Mesothelial cell of epicardium (in vitro differentiated cells): ENCODE measurements at regions not wholly inside any gene's neighbourhood (a gene's known extent, or its start where the extent isn't known, plus 50 kb on each side); places are given as distances from the start of the nearest gene placed in this dataset.

Experiments used
- DNase-seq, 2 experiments: peaks; one replicate each; pipeline ENCODE4 v3.0.0; 2021; ENCODE audit warnings: low spot score in 2 of 2; ENCODE audit not compliant: unreplicated experiment in 2 of 2
- H3K27ac Mint-ChIP-seq: 2 replicates; pipeline ENCODE4 v1.8.0; 2021; ENCODE audit warnings: mixed read lengths
- H3K27me3 Mint-ChIP-seq: 2 replicates; pipeline ENCODE4 v1.8.0; 2021; ENCODE audit warnings: low read depth, mixed read lengths
- H3K36me3 Mint-ChIP-seq: 2 replicates; pipeline ENCODE4 v1.8.0; 2021; ENCODE audit warnings: mixed read lengths
- H3K4me1 Mint-ChIP-seq: 2 replicates; pipeline ENCODE4 v1.8.0; 2021; ENCODE audit warnings: mixed read lengths
- H3K4me3 Mint-ChIP-seq: 2 replicates; pipeline ENCODE4 v1.8.0; 2021; ENCODE audit warnings: mild to moderate bottlenecking, moderate library complexity, mixed read lengths
- H3K9me3 Mint-ChIP-seq: 2 replicates; pipeline ENCODE4 v1.8.0; 2021; ENCODE audit warnings: mixed read lengths
- CTCF ChIP-seq: fragments of 200-600 bp; sonication (generic); IDR thresholded peaks from one replicate; pipeline ENCODE4 v1.5.0; 2021; ENCODE audit warnings: antibody characterized with exemption; ENCODE audit not compliant: unreplicated experiment

GRCh38 chr2:22011048-22011447 is 887.3 kb downstream of the TDRD15 start:
- no peaks in the 10 kb centered on the region for H3K36me3 Mint-ChIP-seq
- H3K27ac Mint-ChIP-seq, result no peak overlapping the region
- H3K27me3 Mint-ChIP-seq, result no peaks in the 10 kb centered on the region
- no peak overlapping the region for H3K4me3 Mint-ChIP-seq
- DNase-seq, result no peak
- H3K9me3 Mint-ChIP-seq, result no peaks in the 10 kb centered on the region
- no peaks in the 10 kb centered on the region for H3K4me1 Mint-ChIP-seq
- no peak for TF ChIP-seq CTCF

DNA sequence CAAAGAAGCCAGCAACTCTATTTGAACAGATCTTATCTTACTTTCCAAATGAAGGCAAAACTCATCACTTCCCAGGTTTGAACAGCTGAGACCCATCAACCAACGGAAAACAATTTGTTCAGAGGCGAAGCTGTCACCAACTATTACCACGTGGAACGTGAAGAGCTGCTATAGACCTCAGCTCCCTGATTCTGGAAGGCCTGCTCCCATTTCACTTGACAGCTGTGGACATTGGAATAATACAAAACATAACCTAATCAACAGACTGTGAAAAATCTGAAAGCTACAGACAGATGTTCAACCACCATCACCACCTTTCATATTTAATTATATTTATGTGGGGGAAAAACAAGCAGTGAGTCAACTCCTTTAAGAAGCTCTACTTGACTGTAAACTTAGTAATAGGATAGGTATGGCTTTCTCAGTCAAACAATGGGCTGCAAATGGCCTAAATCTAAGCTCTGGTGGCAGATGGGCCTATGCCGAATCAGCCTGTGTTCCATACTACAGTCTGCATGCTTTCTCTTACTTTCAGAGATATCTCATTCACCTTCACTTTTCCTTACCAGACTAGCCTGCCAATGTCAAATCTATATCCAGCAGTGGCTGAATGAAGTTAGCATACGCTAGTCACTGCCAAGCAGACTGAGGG is 896.4 kb downstream of the TDRD15 start:
- no peaks in the 10 kb centered on the region for H3K36me3 Mint-ChIP-seq
- H3K9me3 Mint-ChIP-seq, result no peaks in the 10 kb centered on the region
- no peaks in the 10 kb centered on the region for H3K4me1 Mint-ChIP-seq
- no peak overlapping the region for H3K4me3 Mint-ChIP-seq
- no peak for DNase-seq
- H3K27ac Mint-ChIP-seq, result no peak overlapping the region
- no peaks in the 10 kb centered on the region for H3K27me3 Mint-ChIP-seq
- no peak for TF ChIP-seq CTCF

DNA sequence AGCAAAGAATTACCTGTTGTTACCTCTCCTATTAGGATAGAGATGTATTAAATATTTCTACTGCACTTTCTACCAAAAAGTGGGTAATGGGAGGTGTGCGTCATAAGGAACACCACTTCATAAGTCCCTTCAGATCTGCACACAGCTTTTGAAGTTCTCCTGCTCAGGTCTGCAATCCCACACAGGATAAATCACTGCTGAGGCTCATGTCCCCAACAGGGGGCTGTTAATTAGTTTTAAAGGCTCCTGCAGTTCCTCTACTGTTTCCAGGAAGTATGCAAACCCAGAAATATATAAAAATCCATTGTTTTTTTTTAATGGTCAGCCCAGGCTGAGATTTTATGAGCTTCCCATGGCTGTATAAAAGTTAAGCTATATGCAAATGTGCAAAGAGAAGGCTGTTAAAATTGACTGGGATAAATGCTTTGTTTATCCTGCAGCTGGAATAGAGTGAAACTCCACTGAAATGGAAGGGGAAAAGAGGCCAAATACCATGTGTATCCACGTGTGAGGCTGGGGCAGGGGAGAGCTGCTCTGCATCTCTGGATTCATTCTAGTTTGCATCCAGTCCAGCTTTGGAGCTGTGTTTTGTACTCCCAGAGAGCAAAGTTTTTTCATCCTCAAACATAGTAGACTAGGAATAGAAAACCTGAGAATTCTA is 903.7 kb downstream of the TDRD15 start:
- no peak overlapping the region for H3K27ac Mint-ChIP-seq
- TF ChIP-seq CTCF, result no peak
- DNase-seq, result no peak
- no peaks in the 10 kb centered on the region for H3K27me3 Mint-ChIP-seq
- no peaks in the 10 kb centered on the region for H3K9me3 Mint-ChIP-seq
- H3K36me3 Mint-ChIP-seq, result no peaks in the 10 kb centered on the region
- no peaks in the 10 kb centered on the region for H3K4me1 Mint-ChIP-seq
- no peak overlapping the region for H3K4me3 Mint-ChIP-seq

- no peak for DNase-seq
These were observed 911.6 kb downstream of the TDRD15 start for GRCh38 chr2:22035361-22035830.

DNA sequence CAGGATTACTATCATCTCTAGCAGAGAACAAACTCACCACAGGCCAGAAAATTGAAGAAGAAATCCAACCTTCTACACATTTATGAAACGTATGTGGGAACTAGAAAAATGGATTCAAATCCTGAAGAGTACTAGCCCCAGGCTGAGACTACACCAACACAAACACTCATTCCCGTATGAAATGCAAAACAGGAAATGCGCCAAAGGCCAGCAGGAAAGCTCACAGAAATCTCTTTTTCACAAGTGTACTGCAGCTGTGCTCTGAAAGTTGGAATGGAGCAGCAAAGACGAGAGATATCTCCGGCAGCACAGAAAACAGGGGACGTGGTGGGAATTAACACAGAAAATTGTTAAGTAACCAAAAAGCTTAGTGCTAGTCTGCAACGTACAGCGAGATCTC is 913.5 kb downstream of the TDRD15 start:
- no peak overlapping the region for H3K4me3 Mint-ChIP-seq
- peaks cover 8% of the 10 kb centered on the region for H3K4me1 Mint-ChIP-seq
- no peak for DNase-seq
- H3K27me3 Mint-ChIP-seq, result no peaks in the 10 kb centered on the region
- peaks cover 15% of the 10 kb centered on the region for H3K9me3 Mint-ChIP-seq
- H3K36me3 Mint-ChIP-seq, result no peaks in the 10 kb centered on the region
- H3K27ac Mint-ChIP-seq, result peak overlapping the region; percentile 60
- TF ChIP-seq CTCF, result no peak

More at GRCh38 chr2:22035361-22035830, 911.6 kb downstream of the TDRD15 start:
- Mint-ChIP-seq H3K27me3 (no peaks in the 10 kb centered on the region), H3K4me3 (no peak overlapping the region), H3K4me1 (peaks cover 8% of the 10 kb centered on the region), H3K27ac (peak overlapping the region; percentile 55), H3K36me3 (no peaks in the 10 kb centered on the region), H3K9me3 (peaks cover 13% of the 10 kb centered on the region)
- no peak for TF ChIP-seq CTCF
